ENCODE measurements at regions not wholly inside any gene's neighbourhood (a gene's known extent, or its start where the extent isn't known, plus 50 kb on each side); places are given as distances from the start of the nearest gene placed in this dataset.

DNA sequence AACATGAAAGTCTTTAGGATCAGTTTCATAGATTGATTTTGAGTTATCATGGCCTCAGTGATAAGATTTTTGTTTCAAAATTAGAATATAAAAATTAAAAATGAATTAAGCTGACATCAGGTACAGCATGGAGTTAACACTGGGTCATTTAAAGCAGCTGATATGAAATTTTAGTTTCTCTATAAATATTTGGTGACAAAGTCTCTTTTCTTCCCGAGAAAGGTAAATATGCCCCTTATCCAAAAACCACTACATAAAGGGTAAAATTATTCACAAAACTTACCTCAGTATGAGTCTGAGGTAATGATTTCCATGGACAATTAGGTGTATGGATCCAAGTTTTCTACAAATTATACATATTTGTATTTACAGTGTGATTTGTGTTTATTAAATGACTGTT is 121.5 kb upstream of the PJA2 start:
- no peak for DNase-seq (ENCODE audit: low read depth)

DNA sequence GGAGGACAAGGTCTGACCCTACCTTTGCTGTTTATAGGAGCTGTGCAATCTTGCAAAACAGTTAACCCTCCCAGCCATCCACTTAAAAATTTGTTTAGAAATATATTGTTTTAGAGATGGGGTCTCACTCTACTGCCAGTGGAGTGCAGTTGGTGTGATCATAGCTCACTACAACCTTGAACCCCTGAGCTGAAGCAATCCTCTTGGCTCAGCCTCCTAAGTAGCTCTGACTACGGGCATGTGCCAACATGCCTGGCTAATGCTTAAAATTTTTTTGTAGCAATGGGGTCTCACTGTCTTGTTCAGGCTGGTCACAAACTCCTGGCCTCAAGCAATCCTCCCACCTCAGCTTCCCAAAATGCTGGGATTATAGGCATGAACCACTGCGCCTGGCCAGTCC is 120.2 kb upstream of the PJA2 start:
- no peak for DNase-seq (ENCODE audit: low read depth)

DNA sequence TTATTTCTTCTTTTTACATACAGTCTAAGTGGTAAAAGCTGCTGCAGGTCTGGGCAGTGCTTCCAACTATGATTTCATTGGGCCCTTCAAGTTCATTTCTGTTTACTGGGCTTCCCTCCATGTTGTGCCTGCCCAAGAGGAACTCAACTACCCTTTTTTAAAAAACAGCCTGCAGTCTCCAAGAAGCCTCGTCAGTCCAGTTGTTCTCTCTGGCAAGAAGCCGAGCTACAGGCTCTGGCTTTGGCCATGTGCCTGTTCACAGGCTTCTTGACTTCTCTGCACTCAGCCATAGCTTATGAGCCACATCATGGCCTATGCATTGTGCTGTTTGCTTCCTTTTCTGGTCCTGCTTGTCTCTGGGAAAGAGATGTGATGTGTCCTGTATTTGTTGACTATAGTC is 119.7 kb upstream of the PJA2 start:
- DNase-seq (ENCODE audit: low read depth) = no peak

DNA sequence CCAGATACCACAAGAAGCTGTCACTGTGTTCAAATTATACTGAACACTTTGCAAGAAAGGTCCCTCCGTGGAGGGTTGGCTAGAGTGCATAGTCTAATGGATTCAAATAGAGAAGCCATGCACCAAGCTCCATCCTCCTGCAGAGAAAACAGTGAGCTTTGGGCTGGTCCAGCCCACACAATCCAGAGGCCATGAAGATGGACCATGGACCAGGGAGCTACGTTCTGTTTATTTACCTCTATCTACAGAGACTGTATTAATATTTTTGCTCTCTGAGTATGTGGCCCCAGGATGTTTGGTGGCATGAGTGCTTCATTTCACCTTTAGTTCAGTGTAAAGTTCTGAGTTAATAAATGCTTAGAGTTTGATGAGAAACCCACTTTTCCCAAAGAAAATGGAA is 114.8 kb upstream of the PJA2 start:
- DNase-seq (ENCODE audit: low read depth) = no peak

DNA sequence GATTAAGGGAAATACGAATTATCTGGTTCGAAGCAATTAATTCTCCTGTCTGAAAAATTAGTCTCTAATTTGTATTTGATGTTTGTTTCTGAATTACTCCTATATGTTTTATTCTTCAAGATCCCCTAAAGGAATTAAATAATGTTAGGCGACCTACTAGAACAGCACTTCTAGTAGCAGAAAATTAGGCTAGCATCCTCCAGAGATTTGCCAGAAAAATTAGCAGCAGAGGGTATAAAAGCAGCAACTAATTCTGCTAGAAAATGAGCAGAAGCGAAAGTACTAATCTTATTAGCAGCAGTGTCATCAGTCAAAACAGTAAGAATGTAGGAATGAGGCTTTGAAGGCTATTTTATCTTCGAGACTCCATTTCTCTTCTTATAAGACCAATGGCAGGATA is 114.3 kb upstream of the PJA2 start:
- DNase-seq (ENCODE audit: low read depth) = no peak

DNA sequence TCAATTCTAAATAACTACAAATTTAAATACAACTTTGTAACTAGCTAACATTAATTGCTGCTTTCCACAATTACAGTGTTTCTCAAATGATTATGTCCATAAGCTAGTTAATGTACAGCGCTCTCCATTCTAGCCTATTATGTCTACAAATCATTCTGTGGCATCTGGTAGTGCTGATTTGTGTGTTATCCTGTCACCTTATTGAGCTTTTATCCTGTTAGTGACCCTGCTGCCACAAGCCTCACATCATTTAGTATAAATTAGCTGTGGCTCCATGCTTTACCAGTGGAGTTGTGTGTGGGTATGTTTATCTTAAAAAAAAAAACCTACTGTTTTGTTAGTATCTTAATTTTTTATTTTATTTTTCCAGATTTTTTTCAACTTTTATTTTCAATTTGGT is 112.6 kb upstream of the PJA2 start:
- DNase-seq (ENCODE audit: low read depth) = no peak

DNA sequence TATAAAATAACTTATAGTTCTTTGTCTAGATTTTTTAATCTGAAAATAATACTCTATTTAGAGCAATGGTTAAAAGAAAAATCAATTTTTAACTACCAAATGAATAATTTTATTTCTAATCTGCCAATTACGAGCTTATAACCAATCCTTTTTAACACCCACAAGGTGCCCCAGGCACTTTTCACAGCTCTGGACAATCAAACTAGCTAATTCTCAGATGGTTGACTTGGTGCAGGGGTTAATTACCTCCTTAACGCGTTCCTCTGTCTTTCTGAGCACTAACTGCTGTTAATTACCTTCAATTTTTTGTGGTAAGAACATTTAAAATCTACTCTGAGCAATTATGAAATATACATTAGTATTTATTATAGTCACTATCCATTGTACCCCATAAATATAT is 109.6 kb upstream of the PJA2 start:
- no peak for DNase-seq (ENCODE audit: low read depth)

DNA sequence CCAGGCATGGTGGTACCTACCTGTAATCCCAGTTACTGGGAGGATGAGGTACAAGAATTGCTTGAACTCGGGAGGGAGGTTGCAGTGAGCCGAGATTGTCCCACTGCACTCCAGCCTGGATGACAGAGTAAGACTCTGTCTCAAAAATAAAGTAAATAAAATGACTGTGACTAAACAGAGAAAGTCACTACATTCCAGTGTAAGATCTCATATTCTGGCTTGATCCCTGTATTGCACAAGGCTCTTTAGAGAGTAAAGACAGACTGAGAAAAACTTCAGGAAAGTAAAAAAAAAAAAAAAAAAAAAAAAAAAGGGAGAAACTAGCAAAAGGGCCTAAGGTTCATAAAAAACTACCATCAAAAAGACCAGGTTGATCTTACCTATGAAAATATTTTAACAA is 106.6 kb upstream of the PJA2 start:
- DNase-seq (ENCODE audit: low read depth) = no peak

DNA sequence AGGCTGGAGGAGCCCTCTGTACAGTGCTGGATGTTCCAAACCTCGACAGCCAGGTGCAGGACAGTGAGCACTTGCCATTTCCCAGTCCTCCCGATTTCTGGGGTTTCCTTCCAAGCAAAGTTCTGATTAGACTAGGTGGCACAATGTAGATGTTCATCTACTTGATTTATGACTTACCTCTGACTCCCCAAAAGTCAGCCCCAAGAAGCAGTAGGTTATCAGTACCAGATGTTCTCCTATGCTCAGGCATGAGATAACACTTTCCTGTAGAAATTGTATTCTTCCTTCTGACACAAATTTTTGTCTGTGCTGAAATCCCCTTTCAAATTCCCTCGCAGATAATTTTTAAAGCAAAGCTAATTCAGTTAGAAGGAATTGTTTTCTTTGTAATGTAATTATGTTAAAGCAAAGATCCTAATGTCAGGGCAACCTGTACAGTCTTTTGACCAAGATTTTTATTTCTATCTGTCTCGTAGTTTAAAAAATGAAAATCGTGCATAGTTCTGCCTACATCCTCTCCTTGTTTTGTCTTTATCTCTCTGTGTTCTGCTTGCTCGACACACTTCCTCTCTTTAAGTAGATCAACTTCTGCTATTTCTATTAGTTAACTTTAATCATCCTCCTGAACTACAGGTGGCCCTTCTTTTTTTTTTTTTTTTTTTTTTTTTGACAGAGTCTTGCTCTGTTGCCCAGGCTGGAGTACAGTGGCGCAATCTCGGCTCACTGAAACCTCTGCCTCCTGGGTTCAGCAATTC is 102.4 kb upstream of the PJA2 start:
- DNase-seq (ENCODE audit: low read depth) = no peak

DNA sequence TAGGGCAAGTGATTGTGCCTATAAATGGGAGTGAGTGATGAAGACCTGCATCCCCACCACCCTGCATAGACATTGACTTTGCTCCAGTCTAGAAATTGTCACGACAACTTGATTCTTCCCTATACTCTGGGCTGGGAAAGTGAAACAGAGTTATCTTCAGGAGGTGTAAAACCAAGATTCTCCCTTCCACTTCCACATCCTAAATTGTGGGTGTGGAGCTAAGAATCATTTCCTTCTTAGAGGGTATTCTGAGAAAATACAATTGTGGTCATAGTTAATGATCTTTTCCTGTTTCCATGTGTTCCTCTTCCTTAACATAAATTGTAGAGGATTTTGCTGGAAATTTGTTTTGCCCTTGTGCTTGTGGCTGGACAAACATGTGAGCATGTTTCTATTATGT is 96.8 kb upstream of the PJA2 start:
- DNase-seq (ENCODE audit: low read depth) = no peak

DNA sequence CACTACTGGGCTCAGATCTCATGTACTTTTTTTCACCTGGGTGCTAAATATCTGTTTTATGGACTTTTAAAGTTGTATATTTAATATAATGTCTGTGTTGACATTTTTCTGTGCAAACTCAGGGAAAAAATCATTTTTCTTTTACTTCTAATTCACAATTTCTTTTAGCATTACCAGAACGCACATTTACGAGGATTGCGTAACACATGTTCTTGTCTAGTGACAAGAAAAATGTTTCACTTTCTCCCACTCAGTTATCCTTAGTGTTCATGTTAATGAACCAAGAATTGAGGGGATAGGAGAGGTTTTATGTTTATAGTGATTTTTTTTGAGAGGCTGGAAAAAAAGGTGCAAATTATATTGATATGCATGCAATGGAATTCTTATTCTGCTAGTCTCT is 86.3 kb upstream of the PJA2 start:
- DNase-seq (ENCODE audit: low read depth) = no peak

DNA sequence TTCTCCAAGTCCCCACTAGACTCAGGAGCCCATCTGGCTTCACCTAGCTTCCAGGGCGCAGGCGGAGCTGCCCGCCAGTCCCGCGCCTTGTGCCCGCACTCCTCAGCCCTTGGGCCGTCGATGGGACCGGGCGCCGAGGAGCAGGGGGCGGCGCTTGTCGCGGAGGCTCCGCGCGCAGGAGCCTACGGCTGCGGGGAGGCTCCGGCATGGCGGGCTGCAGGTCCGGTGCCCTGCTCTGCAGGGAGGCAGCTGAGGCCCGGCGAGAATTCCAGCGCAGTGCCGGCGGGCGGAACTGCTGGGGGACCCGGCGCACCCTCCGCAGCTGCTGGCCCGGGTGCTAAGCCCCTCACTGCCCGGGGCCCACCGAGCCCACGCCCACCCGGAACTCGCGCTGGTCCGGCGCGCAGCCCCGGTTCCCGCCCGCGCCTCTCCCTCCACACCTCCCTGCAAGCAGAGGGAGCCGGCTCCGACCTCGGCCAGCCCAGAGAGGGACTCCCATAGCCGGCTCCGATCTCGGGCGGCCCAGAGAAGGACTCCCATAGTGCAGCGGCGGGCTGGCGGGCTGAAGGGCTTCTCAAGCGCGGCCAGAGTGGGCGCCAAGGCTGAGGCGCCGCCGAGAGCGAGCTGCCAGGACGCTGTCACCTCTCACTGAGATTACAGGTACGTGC is 78.1 kb upstream of the PJA2 start:
- DNase-seq (ENCODE audit: low read depth) = no peak

DNA sequence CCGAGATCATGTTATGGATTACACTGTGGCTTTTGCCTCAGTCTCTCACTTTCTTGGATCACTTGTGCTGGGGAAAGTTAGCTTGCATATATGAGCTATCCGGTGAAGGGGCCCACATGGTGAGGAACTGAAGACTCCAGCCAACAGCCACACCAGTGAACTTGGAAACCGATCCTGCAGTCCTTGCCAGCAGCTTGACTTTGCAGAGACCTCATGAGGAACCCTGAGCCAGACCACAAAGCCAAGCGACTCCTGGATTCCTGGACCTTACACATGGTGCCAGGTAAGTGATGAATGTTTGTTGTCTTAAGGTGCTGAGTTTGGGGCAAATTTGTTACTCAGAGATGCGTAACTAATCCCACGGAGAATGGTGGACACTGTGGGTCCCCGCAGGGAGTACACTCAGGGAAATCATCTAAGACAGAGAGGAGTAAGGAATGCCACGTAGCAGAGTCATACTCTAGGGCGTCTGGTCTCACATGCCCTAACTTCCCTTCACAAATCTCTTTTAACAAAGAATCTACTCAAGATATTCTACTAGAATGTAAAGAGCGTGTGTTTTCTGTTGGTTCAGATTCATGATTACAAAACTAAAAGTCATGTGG is 76.5 kb upstream of the PJA2 start:
- no peak for DNase-seq (ENCODE audit: low read depth)

DNA sequence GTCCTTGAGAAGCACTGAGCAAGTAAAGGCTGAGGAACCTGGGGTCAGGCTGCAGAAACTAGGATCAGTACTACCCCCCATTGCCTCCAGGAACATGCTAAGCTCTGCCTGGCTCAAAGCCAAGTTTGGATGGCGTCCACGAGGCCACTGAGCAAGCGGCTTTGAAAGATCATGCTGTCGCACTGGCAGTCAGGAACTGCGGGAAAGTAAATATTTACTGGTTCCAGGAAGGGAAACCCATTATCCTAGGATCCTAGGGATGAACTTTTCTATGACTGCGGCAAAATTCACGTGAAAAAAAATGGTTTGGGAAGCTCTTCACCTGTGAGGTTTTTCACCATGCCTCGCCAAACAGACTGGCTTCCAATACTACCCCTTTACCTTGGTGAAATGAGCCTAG is 75.3 kb upstream of the PJA2 start:
- DNase-seq (ENCODE audit: low read depth) = no peak

DNA sequence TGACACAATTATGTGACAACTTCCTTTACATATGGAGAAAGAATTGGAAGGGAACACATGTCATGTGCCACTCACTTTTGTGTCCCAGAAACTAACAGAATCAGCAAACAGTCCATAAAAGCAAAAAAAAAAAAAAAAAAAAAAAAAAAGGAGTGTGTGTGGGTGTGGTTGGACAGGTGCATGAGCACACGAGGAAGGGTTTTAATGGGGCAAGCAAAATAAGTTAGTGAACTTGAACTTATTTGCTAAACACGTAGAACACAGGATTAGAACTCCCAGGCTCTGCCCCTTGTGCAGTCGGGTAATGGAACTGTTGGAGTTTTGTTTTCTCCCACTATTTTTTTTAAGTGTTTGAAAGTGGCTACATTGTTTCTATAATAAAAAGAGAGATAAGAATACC is 74.8 kb upstream of the PJA2 start:
- no peak for DNase-seq (ENCODE audit: low read depth)

DNA sequence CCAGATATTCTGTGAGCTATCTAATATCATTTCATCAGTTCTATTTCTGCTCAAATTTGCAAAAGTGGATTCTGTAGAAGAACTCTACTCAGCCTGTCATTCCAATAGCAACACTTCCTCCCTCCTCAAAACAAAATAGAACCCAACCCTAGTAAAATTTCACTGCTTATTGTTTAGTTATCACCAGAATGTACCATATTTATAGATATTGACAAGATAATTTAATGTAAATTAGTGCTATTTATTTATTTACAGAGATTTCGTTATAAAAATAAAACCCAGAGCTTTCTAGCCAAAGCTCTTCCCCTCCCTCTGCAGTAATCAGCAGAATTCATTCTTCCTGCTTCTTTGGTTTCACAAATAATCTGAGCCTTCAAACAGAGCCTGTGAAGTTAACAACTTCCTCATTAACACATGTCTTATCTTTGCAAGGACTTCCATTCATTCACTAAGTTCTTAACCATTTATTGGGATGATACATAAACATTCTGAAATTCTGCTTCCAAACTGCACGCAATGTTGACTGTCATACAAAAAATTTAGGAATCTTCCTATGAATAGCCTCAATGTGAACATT is 73.7 kb upstream of the PJA2 start:
- no peak for DNase-seq (ENCODE audit: low read depth)

DNA sequence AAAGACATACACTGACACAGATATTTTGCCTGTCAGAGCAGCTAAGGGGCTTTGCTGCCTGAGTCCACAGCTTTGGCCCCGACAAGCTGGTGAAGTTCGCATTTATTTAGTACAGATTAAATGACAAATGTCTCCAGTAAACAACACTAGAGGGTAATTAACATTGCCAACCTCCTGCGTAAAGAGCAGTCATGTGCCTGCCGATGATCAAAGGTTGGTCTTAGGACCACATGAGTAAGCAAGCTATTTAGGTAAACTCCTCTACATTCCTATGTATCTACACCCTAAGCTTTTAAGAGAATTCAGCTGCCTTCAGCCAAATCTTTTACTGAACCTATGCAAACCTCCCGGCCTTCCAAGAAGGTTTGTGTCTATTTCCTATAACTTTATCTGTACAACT is 73.0 kb upstream of the PJA2 start:
- no peak for DNase-seq (ENCODE audit: low read depth)

DNA sequence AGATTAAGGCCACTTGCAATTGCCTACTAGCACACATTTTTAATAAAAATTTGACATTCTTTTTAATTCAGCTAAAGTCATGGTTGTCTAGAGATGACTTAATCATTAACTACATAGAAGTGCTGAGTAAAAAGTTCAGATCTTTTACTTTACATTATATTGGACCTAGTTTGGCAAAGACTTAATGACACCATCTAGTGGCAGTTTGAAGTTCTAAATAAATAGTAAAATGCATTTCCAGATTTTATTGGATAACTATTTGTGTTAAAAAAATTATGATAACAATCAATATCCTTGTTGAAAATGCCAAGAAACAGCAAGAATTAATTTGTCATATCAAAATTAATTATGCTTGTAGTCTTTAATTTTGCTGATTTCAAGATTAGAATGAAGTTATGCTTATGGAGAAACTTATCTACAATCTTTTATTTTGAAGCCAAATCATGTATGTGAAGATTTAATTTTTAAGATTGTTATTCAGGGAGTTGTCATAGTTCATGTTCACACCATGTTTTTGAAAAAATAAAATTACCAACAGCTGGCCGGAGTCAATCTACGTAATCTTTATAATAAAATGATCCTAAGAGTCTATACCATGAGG is 69.6 kb upstream of the PJA2 start:
- no peak for DNase-seq (ENCODE audit: low read depth)

DNA sequence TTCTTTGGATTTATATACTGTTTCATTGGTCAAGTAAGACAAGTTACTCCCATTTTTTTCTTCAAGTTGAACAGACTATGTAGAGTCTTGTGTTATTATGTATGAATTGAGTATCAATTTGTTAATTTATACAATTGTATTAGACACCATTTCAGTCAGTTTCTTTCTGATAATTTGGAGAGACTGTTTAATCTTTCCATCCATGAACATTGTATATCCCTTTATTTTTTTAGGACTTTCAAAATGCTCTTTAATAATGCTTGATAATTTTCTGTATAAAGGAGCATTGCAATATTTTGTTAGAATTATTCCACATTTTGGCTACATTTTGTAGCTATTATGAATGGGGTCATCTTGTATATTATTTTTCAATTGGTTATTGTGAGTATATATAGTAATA is 69.1 kb upstream of the PJA2 start:
- no peak for DNase-seq (ENCODE audit: low read depth)

DNA sequence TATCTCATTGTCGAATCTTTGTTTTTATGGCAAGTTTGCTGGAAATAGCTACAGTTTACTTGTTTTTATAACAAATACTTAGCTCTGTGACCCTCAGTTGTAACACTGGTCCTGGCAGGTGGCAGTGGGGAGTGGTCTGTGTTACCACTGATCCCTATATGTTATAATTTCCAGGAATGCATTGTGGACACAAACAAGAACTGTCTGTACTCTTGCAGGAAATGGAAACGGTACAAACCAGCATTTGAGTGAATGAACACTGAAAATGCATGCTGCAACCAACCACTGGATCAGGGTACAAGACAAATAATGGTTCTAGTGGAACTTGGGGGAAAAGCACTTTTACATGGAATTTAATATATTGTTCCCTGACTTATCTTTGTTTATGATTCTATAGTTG is 66.5 kb upstream of the PJA2 start:
- no peak for DNase-seq (ENCODE audit: low read depth)

DNA sequence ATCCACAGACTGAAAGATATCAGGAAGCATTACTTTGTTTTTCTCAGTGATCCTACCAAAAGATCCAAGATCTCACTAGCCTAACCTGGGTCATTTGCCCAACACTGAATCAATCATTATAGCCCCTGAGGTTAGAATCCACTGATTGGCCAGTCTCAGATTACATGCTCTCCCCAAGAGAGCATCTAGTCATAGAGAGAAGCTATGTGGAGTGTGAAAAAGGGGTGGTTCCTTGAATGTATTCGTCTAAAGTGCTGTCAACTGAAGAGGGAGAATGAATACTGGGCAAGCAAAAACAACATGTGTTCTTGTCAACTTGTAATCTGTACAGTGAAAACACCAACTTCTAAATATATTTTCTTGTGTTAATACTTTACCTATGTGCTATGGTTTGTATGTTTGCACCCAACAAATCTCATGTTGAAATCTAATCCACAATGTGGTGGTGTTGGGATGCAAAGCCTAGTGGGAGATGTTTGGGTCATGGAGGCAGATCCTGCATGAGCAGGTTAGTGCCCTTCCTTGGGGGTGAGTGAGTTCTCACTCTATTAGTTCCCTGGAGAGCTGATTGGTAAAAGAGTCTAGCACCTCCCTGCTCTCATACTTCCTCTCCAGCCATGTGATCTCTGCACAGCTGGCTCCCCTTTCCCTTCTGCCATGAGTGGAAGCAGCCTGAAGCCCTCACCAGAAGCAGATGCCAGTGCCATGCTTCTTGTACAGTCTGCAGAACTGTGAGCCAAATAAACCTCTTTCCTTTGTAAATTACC is 60.3 kb upstream of the PJA2 start:
- no peak for DNase-seq (ENCODE audit: low read depth)

DNA sequence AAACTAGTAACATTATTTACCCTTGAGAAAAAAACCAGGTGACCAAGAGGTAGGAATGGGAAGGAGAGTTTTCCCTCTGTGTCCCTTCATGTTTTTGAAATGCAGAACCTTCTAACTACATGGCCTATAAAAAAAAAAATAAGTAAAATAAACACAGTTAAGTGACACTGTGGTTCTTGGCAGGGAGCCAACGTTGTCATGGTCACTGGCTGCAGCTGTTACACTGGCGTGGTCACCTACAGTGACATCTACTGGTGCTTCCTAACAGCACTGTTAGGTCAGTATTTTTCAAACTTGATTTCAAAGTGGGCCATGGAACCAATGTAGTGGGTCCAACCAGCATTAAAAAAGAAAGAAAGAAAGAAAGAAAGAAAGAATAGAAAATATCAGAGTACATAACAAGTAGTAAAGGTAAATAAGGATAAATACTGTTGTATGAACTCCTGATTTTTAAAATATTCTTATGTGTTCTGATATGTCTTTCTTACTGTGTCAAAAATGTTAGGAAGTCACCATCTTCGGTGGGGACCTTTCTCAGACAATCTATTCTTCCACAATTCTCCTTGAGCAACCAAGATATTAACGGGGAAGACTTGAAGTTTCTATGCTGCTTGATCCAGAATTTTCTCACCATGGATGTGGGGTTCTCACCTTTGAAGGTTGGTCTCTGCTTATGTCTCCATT is 59.1 kb upstream of the PJA2 start:
- DNase-seq (ENCODE audit: low read depth) = peak; percentile 74

Data from CMK (cell line).